Lower leg skin (tissue), 4 donors: ENCODE measurements at regions not wholly inside any gene's neighbourhood (a gene's known extent, or its start where the extent isn't known, plus 50 kb on each side); places are given as distances from the start of the nearest gene placed in this dataset.

Experiments
- DNase-seq, 2 donors: peaks; one replicate each; pipeline ENCODE4 v3.0.0-alpha.2; 2019; ENCODE audit warnings: low spot score in 2 of 2
- H3K4me3 ChIP-seq: fragments of 200-600 bp; sonication (generic); 2 replicates; pipeline ENCODE4 v1.5.1; 2017; ENCODE audit warnings: mild to moderate bottlenecking, low read depth; ENCODE audit not compliant: poor library complexity, severe bottlenecking
- POLR2A ChIP-seq, 2 donors: fragments of 450-650 bp; IDR thresholded peaks; one replicate each; pipeline ENCODE4 v1.6.1; 2016 to 2017; ENCODE audit warnings: antibody characterized with exemption in 2 of 2, mild to moderate bottlenecking in 1 of 2, moderate library complexity in 1 of 2
- WGBS, 2 donors: methylation state at CpG; one replicate each; pipeline ENCODE4 v1.1.5; 2018; 5-methylcytosine and 5-hydroxymethylcytosine counted together
- intact Hi-C: fragments of 100-400 bp; cut with DNase I; formaldehyde crosslinking; loops from one replicate; pipeline ENCODE4 v1.15.0; 2023; ENCODE audit warnings: low total_unique reads
- TF ChIP-seq, protein P1 (sequence below), 3 donors: fragments of 450-650 bp; IDR thresholded peaks; one replicate each; pipeline ENCODE4 v1.5.1; 2016; ENCODE audit warnings: antibody characterized with exemption in 3 of 3, mild to moderate bottlenecking in 3 of 3, moderate library complexity in 2 of 3

DNA sequence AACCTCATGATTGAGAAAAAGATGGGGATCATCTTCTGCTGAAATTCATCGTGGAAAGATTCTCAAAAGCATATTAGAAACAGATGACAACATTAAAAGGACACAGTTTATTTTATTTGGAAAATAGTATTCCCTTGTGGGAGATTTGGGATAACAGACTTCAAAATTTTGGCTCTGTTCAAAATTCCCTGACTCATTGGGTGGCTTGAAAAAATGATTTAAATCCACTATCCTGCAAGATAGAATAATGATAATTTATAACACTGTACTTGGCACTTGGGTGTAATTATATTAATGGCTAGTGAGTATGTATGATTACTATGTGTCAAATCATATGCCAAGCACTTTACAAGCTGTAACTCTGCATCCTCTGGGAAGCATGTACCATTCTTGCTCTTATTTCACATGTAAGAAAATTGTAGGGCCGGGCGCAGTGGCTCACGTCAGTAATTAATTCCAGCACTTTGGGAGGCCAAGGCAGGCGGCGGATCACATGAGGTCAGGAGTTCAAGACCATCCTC is 128.8 kb downstream of the LMNTD1 start:
- H3K4me3 ChIP-seq, result no peak overlapping the region
- WGBS, 2 donors, result 29 to 37% methylated on average over 6 of the region's 6 CpGs
- TF ChIP-seq POLR2A (IDR thresholded peaks at IDR 0.05), result no peak
- TF ChIP-seq, protein P1, sequence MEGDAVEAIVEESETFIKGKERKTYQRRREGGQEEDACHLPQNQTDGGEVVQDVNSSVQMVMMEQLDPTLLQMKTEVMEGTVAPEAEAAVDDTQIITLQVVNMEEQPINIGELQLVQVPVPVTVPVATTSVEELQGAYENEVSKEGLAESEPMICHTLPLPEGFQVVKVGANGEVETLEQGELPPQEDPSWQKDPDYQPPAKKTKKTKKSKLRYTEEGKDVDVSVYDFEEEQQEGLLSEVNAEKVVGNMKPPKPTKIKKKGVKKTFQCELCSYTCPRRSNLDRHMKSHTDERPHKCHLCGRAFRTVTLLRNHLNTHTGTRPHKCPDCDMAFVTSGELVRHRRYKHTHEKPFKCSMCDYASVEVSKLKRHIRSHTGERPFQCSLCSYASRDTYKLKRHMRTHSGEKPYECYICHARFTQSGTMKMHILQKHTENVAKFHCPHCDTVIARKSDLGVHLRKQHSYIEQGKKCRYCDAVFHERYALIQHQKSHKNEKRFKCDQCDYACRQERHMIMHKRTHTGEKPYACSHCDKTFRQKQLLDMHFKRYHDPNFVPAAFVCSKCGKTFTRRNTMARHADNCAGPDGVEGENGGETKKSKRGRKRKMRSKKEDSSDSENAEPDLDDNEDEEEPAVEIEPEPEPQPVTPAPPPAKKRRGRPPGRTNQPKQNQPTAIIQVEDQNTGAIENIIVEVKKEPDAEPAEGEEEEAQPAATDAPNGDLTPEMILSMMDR (IDR thresholded peaks at IDR 0.05), result no peak
- intact Hi-C loops, result loop anchor here (5.0 kb wide), 1 partner anchor 677 kb away; no protein-coding TSS in a partner anchor
- no peak for DNase-seq

DNA sequence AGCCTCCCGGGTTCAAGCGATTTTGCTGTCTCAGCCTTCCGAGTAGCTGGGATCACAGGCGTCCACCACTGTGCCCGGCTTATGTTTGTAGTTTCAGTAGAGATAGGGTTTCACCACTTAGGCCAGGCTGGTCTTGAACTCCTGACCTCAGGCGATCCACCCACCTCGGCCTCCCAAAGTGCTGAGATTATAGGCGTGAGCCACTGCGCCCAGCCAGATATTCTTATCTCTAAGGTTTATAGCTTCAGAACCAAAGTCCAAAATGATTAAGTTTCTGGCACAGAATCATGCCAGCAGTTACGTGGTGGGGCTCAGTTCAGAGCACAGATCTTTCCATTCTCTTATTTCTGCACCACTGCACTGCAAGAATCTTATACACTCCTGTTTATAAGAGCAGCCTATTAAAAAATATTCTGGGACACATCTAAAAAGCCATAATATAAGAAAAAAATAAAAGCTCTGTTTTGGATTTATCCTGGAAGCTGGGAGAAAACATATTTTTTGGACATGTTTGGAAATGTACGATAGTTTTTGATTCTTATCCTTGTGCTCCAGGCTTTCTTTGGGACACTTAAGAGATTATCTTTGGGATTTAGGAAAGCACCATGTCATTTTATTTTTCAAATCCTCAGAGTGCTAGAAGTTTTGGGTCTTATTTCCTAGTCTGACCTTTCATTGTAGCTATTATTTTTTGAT is 129.6 kb downstream of the LMNTD1 start:
- 60 to 64% methylated on average over 11 of the region's 11 CpGs for WGBS, 2 donors
- no peak for DNase-seq
- no peak overlapping the region for H3K4me3 ChIP-seq
- intact Hi-C loops, result loop anchor here (5.0 kb wide), 1 partner anchor 676 kb away; no protein-coding TSS in a partner anchor
- TF ChIP-seq, protein P1 (IDR thresholded peaks at IDR 0.05), result no peak
- no peak for TF ChIP-seq POLR2A (IDR thresholded peaks at IDR 0.05)

DNA sequence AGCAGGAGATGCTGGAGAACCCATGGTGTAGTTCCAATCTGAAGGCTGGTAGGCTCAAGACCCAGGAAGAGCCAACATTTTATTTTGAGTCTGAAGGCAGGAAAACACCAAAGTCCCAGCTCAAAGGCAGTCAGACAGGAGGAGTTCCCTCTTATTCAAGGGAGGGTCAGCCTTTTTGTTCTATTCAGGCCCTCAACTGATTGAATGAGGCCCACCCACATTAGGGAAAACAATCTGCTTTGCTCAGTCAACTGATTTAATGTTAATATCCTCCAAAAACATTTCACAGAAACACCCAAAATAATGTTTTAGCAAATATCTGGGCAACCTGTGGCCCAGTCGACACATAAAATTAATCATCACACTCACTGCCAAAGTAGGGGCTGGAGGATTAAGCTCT is 130.8 kb downstream of the LMNTD1 start:
- no peak for TF ChIP-seq POLR2A (IDR thresholded peaks at IDR 0.05)
- TF ChIP-seq, protein P1 (IDR thresholded peaks at IDR 0.05), result no peak
- H3K4me3 ChIP-seq, result no peak overlapping the region
- intact Hi-C loops, result loop anchor here (5.0 kb wide), 1 partner anchor 675 kb away; no protein-coding TSS in a partner anchor
- no peak for DNase-seq
- WGBS, 2 donors, result 87 to 88% methylated on average over 1 of the region's 1 CpG

DNA sequence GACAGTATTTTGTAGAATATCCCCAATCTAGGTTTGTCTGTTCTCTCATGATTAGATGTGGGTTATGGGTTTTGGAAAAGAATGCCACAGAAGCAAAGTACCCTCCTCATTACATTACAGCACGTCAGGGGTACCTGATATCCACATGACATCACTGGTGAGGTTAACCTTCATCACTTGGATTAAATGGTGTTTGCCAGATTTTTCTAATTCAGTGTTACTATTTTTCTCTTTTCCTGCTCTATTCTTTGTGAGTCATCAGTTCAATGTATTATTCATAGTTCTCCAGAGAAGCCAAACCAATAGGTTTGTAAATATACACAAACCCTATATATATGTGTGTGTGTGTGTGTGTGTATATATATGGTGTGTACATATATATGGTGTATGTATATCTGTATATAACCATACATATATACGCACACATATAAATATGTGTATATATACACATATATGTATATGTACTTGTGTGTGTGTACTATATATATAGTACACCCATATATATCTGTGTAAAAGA is 131.4 kb downstream of the LMNTD1 start:
- H3K4me3 ChIP-seq, result no peak overlapping the region
- WGBS, 2 donors, result 91 to 98% methylated on average over 2 of the region's 2 CpGs
- TF ChIP-seq, protein P1 (IDR thresholded peaks at IDR 0.05), result no peak
- TF ChIP-seq POLR2A (IDR thresholded peaks at IDR 0.05), result no peak
- intact Hi-C loops, result loop anchor here (5.0 kb wide), 1 partner anchor 674 kb away; no protein-coding TSS in a partner anchor
- DNase-seq, result no peak

DNA sequence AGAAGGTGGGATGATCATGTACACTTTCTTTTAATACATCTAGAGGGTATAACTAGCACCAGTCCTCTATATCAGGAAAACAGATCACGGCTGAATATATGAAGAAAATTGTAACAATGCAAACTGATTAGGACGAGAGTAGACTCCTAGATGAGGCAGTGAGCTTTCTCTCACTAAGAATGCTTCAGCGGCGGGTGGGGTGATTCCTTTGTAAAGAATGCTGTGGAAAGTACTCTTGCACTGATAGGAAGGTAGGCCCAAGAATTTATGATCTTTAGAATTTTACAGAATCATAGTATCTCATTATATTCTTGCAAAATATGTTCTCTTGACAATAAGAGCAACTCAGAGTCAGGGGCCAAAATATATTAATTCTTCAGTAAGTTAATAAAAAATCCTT is 133.0 kb downstream of the LMNTD1 start:
- intact Hi-C loops, result loop anchor here (5.0 kb wide), 1 partner anchor 673 kb away; no protein-coding TSS in a partner anchor
- TF ChIP-seq, protein P1 (IDR thresholded peaks at IDR 0.05), result no peak
- TF ChIP-seq POLR2A (IDR thresholded peaks at IDR 0.05), result no peak
- H3K4me3 ChIP-seq, result no peak overlapping the region
- DNase-seq, result no peak
- 58 to 73% methylated on average over 4 of the region's 4 CpGs for WGBS, 2 donors
